ENCODE measurements at regions not wholly inside any gene's neighbourhood (a gene's known extent, or its start where the extent isn't known, plus 50 kb on each side); places are given as distances from the start of the nearest gene placed in this dataset.
"Not testable (repeated sequence)": the region's sequence is repeated elsewhere in the genome, so short reads cannot be mapped to it uniquely, and the experiment has no call there.

DNA sequence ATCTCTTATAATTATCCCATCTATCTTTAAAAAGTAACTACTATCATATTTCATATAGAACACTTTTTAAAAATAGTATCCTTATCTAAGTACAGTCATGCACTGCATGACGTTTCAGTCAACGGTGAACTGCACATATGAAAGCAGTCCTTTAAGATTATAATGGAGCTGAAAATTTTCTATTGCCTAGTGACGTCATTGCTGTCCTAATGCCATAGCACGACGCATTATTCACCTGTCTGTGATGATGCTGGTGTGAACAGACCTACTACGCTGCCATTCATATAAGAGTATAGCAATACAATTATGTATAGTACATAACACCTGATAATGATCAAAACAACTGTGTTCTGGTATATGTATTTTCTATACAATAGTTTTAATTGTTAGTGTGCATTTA, 225.0 kb downstream of the SOX2 start:
- TF ChIP-seq POLR2AphosphoS5 (IDR thresholded peaks at IDR 0.05) (no peak), POLR2A (IDR thresholded peaks at IDR 0.05) (no peak)
- TF ChIP-seq, protein P1, sequence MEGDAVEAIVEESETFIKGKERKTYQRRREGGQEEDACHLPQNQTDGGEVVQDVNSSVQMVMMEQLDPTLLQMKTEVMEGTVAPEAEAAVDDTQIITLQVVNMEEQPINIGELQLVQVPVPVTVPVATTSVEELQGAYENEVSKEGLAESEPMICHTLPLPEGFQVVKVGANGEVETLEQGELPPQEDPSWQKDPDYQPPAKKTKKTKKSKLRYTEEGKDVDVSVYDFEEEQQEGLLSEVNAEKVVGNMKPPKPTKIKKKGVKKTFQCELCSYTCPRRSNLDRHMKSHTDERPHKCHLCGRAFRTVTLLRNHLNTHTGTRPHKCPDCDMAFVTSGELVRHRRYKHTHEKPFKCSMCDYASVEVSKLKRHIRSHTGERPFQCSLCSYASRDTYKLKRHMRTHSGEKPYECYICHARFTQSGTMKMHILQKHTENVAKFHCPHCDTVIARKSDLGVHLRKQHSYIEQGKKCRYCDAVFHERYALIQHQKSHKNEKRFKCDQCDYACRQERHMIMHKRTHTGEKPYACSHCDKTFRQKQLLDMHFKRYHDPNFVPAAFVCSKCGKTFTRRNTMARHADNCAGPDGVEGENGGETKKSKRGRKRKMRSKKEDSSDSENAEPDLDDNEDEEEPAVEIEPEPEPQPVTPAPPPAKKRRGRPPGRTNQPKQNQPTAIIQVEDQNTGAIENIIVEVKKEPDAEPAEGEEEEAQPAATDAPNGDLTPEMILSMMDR (IDR thresholded peaks at IDR 0.05), result no peak
- H3K36me3 ChIP-seq, result no peaks in the 10 kb centered on the region
- H3K27me3 ChIP-seq (replicated peaks; ENCODE audit: insufficient read depth), result no peaks in the 10 kb centered on the region
- no peaks in the 10 kb centered on the region for H3K4me1 ChIP-seq (replicated peaks)
- DNase-seq (ENCODE audit: low spot score), result no peak
- no peak overlapping the region for H3K4me3 ChIP-seq
- WGBS, result 95% methylated on average over 6 of the region's 6 CpGs
- intact Hi-C loops (cut with DNase I), result no loop called here
- H3K27ac ChIP-seq, result no peak overlapping the region
- no peaks in the 10 kb centered on the region for H3K9me3 ChIP-seq

DNA sequence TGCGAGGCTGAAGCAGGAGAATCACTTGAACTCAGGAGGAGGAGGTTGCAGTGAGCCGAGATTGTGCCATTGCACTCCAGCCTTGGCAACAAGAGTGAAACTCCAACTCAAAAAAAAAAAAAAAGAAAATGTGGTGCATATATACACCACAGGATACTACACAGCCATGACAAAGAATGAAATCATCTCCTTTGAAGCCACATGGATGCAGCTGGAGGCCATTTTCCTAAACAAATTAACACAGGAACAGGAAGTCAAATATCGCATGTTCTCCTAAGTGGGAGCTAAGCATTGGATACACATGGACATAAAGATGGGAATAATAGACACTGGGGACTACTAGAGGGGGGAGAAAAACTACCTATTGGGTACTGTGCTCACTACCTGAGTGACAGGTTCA, 226.9 kb downstream of the SOX2 start:
- H3K36me3 ChIP-seq; intact Hi-C loops (cut with DNase I); H3K4me3 ChIP-seq; H3K9me3 ChIP-seq; H3K27ac ChIP-seq; DNase-seq (ENCODE audit: low spot score); H3K4me1 ChIP-seq (replicated peaks); H3K27me3 ChIP-seq (replicated peaks; ENCODE audit: insufficient read depth): not testable (repeated sequence)
- WGBS, result 97% methylated on average over 3 of the region's 3 CpGs

DNA sequence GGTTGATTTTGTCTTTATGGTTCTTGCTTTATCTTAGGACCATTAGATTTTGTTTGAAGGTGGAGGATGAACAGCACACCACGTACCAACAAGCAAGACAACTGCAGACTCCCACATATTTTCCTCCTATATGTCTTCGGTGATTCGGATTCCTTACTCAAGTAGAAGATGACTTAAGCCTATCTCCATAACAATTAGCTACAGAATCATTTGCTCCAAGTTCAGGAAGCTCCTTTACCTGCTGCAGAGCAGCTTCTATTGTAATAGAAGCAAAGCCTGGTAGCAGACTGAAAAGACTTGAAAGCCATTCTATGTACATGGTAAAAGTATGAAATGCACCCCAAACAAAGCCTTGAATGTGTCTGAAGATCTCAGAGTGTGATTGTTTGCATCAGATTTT, 229.0 kb downstream of the SOX2 start:
- intact Hi-C loops (cut with DNase I), result no loop called here
- no peaks in the 10 kb centered on the region for H3K27me3 ChIP-seq (replicated peaks; ENCODE audit: insufficient read depth)
- WGBS, result 30% methylated on average over 3 of the region's 3 CpGs
- no peaks in the 10 kb centered on the region for H3K4me1 ChIP-seq (replicated peaks)
- H3K27ac ChIP-seq, result no peak overlapping the region
- H3K36me3 ChIP-seq, result no peaks in the 10 kb centered on the region
- no peak for DNase-seq (ENCODE audit: low spot score)
- H3K4me3 ChIP-seq, result no peak overlapping the region
- no peaks in the 10 kb centered on the region for H3K9me3 ChIP-seq
- TF ChIP-seq POLR2A (IDR thresholded peaks at IDR 0.05), result no peak
- TF ChIP-seq, protein P1 (IDR thresholded peaks at IDR 0.05), result no peak
- no peak for TF ChIP-seq POLR2AphosphoS5 (IDR thresholded peaks at IDR 0.05)

DNA sequence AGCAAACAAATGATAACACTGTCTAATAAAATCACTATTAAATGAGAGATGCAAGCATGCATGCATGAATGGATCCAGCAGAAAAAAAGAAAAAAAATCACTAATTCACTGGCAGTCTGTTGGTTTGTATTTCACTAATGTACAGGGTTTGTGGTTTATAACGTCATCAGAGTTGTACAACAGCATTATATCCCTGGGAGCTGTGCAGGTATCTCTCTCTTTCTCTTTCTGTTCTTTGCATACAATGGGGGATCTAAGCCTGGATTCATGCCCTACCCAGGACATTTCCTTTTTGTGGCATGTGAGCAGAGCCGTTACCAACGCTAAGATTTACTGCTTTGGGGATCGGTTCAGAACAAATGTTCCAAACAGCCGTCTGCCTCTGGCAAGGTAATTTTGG, 229.5 kb downstream of the SOX2 start:
- no peaks in the 10 kb centered on the region for H3K36me3 ChIP-seq
- TF ChIP-seq POLR2A (IDR thresholded peaks at IDR 0.05) (no peak), POLR2AphosphoS5 (IDR thresholded peaks at IDR 0.05) (no peak)
- TF ChIP-seq, protein P1 (IDR thresholded peaks at IDR 0.05), result no peak
- intact Hi-C loops (cut with DNase I), result no loop called here
- no peaks in the 10 kb centered on the region for H3K4me1 ChIP-seq (replicated peaks)
- no peaks in the 10 kb centered on the region for H3K27me3 ChIP-seq (replicated peaks; ENCODE audit: insufficient read depth)
- no peak overlapping the region for H3K4me3 ChIP-seq
- H3K27ac ChIP-seq, result no peak overlapping the region
- no peaks in the 10 kb centered on the region for H3K9me3 ChIP-seq
- DNase-seq (ENCODE audit: low spot score), result no peak
- 1% methylated on average over 5 of the region's 5 CpGs for WGBS

DNA sequence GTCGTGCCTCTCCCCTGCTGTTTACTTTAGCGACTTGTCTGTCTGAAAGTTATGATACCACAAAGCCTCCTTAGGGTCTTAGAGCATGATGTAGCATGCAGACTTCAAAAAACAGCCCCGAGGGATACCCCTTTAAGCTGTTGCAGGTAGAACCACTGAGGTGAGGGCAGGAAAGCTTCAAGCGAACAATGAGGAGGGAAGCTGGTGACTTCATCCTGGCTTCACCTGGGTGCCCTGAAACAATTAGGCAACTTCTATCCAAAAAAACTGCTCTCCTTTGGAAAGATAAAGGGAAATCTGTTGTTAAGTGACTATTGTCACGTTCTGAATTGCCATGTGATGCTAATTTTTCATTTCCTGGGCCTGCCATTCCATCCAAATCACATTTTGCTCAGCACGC, 231.6 kb downstream of the SOX2 start:
- H3K4me1 ChIP-seq (replicated peaks), result no peaks in the 10 kb centered on the region
- H3K27ac ChIP-seq, result no peak overlapping the region
- no peak for TF ChIP-seq POLR2A (IDR thresholded peaks at IDR 0.05)
- TF ChIP-seq, protein P1 (IDR thresholded peaks at IDR 0.05), result no peak
- H3K4me3 ChIP-seq, result no peak overlapping the region
- no peak for DNase-seq (ENCODE audit: low spot score)
- H3K36me3 ChIP-seq, result no peaks in the 10 kb centered on the region
- WGBS, result 42% methylated on average over 6 of the region's 6 CpGs
- no peaks in the 10 kb centered on the region for H3K9me3 ChIP-seq
- no peaks in the 10 kb centered on the region for H3K27me3 ChIP-seq (replicated peaks; ENCODE audit: insufficient read depth)
- intact Hi-C loops (cut with DNase I), result no loop called here

Data from prostate gland (tissue), 2 donors.